ENCODE measurements at regions not wholly inside any gene's neighbourhood (a gene's known extent, or its start where the extent isn't known, plus 50 kb on each side); places are given as distances from the start of the nearest gene placed in this dataset.

- Histone ChIP-seq H3K27ac (no peak overlapping the region), H3K4me3 (no peak overlapping the region), H3K4me1 (no peaks in the 10 kb centered on the region), H3K9me3 (no peaks in the 10 kb centered on the region), H3K36me3 (no peaks in the 10 kb centered on the region), H3K27me3 (no peaks in the 10 kb centered on the region)
- DNase-seq (no peak), ATAC-seq (no peak)
- intact Hi-C loops (cut with DNase I) = no loop called here
- peak; percentile 12 for TF ChIP-seq CTCF (IDR thresholded peaks at IDR 0.05)
These were observed 115.5 kb upstream of the G2E3 start for GRCh38 chr14:30443368-30444007.

DNA sequence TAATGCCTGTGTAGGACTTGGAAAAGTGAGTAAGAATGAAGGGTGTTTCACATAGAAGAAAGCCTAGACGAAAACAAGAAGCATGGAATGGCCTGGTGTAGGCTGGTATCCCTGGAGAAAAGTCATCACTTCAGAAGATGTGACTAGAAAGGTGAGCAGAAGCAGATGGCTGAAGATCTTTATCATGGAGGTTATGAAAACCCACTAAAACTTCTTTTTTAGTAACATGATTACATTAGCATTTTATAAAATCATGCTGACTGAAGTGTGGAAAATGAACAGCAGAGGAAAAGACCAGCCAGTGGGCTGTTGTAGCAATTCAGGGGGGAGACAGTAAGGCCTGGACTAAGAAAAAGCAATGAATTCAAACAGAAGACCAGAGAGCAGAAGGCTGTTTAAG is 114.5 kb upstream of the G2E3 start:
- Histone ChIP-seq H3K9me3 (no peaks in the 10 kb centered on the region), H3K36me3 (no peaks in the 10 kb centered on the region), H3K27ac (no peak overlapping the region), H3K4me3 (no peak overlapping the region), H3K4me1 (no peaks in the 10 kb centered on the region), H3K27me3 (no peaks in the 10 kb centered on the region)
- DNase-seq (no peak), ATAC-seq (no peak)
- intact Hi-C loops (cut with DNase I) = no loop called here
- no peak for TF ChIP-seq CTCF (IDR thresholded peaks at IDR 0.05)

GRCh38 chr14:30445011-30445793 is 113.8 kb upstream of the G2E3 start:
- no peaks in the 10 kb centered on the region for H3K27me3 ChIP-seq
- no peaks in the 10 kb centered on the region for H3K9me3 ChIP-seq
- TF ChIP-seq CTCF (IDR thresholded peaks at IDR 0.05) = no peak
- DNase-seq (no peak), ATAC-seq (no peak)
- no peaks in the 10 kb centered on the region for H3K4me1 ChIP-seq
- no peak overlapping the region for H3K4me3 ChIP-seq
- intact Hi-C loops (cut with DNase I) = no loop called here
- H3K27ac ChIP-seq = no peak overlapping the region
- no peaks in the 10 kb centered on the region for H3K36me3 ChIP-seq

DNA sequence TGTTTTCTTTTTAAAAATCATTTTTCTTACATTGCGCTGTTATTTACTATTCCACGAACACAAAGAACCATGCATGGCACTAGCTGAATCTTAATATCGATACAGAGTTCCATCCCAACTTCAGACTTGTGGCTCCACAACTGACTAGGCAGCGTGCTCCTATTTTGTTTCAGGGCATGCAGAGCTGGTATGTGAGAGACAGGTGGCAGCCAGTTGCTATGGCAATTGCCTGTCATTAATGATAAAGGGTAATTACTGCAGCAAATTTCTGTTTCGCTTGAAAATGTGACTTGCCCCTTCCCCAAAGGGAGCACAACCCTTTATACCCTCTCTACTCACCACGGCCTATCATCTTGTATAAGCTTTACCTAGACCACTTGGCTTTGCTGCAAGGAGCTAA is 113.1 kb upstream of the G2E3 start:
- intact Hi-C loops (cut with DNase I) = no loop called here
- TF ChIP-seq CTCF (IDR thresholded peaks at IDR 0.05) = no peak

DNA sequence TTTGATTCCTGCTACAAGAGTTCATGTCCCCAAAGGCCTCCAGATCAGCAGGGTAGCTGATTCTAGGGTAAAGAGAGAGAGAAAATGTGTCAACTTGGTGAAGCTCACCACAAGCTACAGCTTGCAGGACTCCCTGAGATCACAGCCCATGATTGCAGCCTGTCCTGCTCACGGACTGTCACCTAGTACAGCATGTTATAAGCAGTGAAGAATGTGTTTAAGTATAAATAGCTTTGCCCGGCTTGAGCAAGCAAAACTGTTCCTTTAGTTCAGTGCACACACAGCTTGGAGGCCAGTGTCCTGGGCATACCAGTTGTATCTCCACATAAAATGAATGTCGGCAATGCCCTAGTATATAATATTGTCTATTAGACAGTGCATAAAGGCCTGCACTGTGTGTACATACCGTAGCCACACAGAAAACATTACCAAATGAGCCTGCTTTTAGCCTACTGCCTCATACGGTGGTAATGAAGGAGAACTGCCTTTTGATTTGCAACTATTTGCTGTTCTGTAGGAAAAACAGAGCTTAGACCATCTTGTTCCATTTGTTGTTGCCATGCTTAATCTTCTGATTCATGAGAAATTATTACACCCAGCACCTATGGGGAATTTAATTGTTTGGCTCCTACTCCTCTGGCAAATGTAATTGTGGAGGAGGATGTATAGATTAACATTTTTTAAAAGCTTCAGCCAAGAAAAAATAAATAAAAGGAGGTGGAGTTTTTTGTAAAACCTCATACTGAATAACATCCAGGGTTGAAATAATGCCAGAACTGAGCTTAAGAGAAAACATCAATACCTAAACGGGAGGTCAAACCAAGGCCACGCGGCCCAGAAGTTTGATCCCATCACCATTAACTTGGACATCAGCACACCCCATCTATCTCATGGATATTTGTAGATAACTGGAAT is 108.1 kb upstream of the G2E3 start:
- Histone ChIP-seq H3K27ac (no peak overlapping the region), H3K27me3 (no peaks in the 10 kb centered on the region), H3K9me3 (no peaks in the 10 kb centered on the region), H3K4me3 (no peak overlapping the region), H3K4me1 (no peaks in the 10 kb centered on the region), H3K36me3 (no peaks in the 10 kb centered on the region)
- no peak for DNase-seq
- ATAC-seq = no peak
- intact Hi-C loops (cut with DNase I) = no loop called here
- no peak for TF ChIP-seq CTCF (IDR thresholded peaks at IDR 0.05)

More for the DNA sequence above, 113.1 kb upstream of the G2E3 start:
- H3K9me3 ChIP-seq = no peaks in the 10 kb centered on the region
- ATAC-seq (no peak), DNase-seq (no peak)
- no peaks in the 10 kb centered on the region for H3K27me3 ChIP-seq
- H3K4me3 ChIP-seq = no peak overlapping the region
- no peaks in the 10 kb centered on the region for H3K4me1 ChIP-seq
- H3K36me3 ChIP-seq = no peaks in the 10 kb centered on the region
- no peak overlapping the region for H3K27ac ChIP-seq
